NCI-H345 treated with DMSO at 0.1 percent for 48 hours (cell line): ENCODE measurements at regions not wholly inside any gene's neighbourhood (a gene's known extent, or its start where the extent isn't known, plus 50 kb on each side); places are given as distances from the start of the nearest gene placed in this dataset.

Source experiments
- DNase-seq: peaks from one replicate; lab custom pipeline; 2025; ENCODE audit not compliant: unreplicated experiment; lab: John Stamatoyannopoulos, UW

DNA sequence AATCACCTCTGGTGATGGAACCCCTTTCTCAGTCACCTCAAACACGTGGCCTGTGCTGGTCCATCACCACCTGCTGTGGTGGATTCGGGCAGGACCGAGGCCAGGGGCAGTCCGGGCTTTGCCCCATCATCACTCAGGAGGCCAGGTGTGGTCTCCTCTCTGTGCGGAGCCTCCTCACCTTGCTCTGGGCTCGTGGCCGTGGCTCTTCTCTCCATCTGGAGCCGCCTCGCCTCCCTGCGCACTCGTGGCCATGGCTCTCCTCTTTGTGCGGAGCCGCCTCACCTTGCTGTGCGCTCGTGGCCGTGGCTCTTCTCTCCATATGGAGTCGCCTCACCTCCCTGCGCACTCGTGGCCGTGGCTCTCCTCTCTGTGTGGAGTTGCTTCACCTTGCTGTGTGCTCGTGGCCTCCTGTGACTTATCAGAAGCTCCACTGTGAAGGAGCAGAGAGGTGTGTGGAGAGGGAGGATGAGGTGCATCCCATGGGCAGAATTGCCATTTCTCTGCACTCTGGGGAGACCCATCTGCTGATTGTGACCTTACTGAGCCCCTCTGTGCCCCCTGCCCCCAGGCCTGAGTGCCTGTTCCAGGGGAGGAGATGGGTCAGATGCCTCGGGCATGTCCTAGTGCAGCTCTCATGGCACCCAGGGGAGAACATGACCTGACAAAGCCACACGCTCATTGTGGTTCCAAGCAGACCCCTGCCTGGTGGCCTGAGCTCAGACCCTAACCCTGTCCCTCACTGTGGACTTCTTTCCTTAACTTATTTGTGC is 276.6 kb upstream of the IRX2 start:
- no peak for DNase-seq

GRCh38 chr5:3027185-3027865 is 275.8 kb upstream of the IRX2 start:
- DNase-seq: no peak

GRCh38 chr5:3026651-3027050 is 275.2 kb upstream of the IRX2 start:
- DNase-seq: no peak

- DNase-seq: no peak
These were observed 274.6 kb upstream of the IRX2 start for GRCh38 chr5:3026099-3026498.

GRCh38 chr5:3025392-3025791 is 273.9 kb upstream of the IRX2 start:
- DNase-seq: no peak

- no peak for DNase-seq
These were observed 273.5 kb upstream of the IRX2 start for GRCh38 chr5:3024976-3025375.

GRCh38 chr5:3024554-3024953 is 273.1 kb upstream of the IRX2 start:
- no peak for DNase-seq

- no peak for DNase-seq
These were observed 272.6 kb upstream of the IRX2 start for GRCh38 chr5:3024126-3024525.

GRCh38 chr5:3023656-3024055 is 272.2 kb upstream of the IRX2 start:
- DNase-seq: no peak

DNA sequence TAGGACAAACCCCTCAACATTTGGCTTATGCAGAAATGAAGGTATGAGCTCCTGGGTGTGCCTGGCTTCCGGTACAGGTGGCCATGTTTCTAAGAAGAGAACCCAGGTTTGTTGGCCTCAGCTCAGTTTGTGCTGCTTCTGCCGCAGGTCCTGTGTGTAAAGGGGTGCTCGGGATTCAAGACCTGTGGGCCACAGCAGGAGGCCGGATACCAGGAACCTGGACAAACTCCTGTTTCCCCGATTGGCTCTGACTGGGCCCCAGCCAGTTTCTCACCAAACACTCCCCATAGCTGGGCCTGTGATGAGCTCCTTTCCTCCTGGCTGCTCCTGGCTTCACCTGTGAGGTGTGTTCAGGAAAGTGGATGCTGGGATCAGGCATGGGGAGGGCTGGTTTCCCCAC is 271.2 kb upstream of the IRX2 start:
- no peak for DNase-seq

GRCh38 chr5:3020426-3020825 is 268.9 kb upstream of the IRX2 start:
- no peak for DNase-seq

DNA sequence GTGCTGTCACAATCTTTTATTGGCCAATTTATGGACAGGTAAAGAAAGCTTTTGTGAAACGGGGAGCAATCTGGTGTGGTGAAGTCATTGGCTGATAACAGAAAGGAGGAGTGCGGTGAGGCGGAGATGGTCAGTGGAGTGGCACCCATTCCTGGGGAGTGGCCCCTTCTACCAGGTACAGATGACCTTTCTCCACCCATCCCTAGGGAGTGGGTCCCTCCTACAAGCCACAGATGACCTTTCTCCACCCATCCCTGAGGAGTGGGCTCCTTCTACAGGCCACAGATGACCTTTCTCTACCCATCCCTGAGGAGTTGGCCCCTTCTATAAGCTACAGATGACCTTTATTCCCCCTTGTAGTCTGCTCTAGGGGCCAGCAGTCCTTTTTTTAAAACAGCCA is 267.6 kb upstream of the IRX2 start:
- no peak for DNase-seq

GRCh38 chr5:3011764-3012017 is 260.2 kb upstream of the IRX2 start:
- no peak for DNase-seq

- DNase-seq: no peak
These were observed 259.7 kb upstream of the IRX2 start for GRCh38 chr5:3010953-3011763.

DNA sequence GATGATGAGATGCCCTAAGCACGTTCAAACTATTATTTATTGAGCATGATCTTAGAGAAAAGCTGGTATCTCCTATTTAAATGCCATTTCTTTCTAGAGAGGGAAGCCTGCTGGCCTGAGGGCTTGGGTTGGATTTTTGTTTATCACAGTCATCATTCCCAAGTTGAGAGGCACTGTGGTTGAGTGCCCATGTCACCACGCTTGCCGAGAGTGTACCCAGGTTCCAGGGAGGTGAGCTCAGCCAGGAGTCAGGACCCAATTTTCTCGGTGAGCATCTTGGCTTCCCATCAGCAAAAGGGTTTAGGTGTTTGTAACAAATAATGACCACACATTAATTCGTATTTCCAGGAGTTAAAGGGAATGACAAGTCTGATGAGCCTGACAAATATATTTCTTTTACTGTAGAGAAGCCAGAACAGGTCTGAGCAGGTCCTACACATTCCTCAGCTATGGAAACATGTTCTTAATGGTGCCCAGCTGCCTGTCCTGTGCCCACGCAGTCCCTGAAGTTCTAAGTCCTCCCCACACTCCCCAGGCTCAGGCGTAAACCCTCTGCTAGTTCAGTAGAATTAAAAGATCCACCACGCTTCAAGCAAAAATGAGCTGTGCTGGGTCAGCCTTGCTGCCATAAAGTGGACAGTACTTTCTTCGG is 258.9 kb upstream of the IRX2 start:
- no peak for DNase-seq

- DNase-seq: no peak
These were observed 258.1 kb upstream of the IRX2 start for GRCh38 chr5:3009605-3010004.

- no peak for DNase-seq
These were observed 256.1 kb upstream of the IRX2 start for GRCh38 chr5:3007577-3007976.

DNA sequence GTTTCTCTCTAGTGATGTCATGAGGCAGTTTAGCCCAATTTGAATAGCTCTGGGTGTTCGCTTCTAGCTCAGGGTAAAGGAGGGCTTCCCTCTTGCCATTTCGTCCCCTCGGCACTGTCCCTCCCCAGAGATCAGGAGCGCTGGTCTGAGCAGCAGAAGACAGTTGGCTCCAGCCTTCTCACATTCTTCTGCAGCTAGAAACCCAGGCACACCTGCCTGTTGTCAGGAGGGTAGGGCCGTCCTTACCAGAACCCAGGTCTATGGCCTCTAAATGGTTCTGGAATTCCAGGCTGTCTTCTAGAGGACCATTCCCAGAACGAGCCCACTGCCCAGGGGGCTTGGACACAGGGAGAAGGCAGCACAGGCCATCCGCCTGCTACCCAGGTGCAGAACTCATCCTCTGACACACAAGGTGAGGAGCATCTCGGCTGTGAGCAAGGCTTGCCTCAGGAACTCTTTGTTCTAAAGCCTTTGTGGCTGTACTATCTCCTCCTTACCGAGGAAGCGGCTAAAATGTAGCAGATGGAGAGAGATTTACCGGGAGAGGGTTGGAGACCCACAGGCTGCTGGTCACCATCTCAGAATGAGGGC is 255.6 kb upstream of the IRX2 start:
- no peak for DNase-seq

DNA sequence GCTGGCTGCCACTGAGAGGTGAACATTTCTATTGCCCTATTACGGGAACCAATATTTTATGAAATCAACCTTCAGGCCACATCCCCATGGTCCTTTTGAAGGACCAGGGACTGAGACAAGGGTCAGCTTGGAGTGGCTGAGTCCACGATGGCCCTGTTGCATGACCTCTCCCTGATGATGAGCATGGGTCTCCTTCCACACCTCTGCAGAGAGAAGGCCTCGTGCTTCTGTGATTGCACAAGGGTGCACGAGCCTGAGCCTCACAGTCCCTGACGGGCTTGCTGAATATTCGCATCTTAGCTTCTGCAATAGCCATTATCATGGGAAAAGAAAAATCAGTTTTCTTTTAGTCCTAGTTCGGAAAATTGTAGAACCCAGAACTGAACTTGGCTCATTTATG is 255.0 kb upstream of the IRX2 start:
- DNase-seq: no peak

GRCh38 chr5:3004361-3005080 is 253.0 kb upstream of the IRX2 start:
- DNase-seq: no peak

DNA sequence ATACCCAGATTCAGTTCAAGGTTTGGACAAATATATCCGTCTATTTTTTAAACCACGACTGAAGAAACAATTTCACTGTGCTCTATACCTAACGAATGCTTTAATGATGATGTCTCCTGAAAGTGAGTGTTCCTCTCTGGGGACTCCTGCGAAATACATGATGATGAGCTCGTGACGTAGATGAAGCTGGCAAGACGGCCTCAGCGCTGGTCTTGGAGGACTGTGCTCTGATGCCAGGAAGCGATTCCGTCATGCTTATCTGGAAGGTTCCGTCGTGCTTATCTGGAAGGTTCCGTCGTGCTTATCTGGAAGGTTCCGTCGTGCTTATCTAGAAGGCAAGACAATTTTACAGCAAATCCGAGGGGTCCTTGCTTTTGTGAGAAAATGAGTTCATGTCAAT is 250.8 kb upstream of the IRX2 start:
- DNase-seq: no peak
